Activated CD4-positive, alpha-beta T cell treated with anti-CD3 and anti-CD28 coated beads, Interleukin-2, amount 50 U/mL, for 4 hours (primary cell): ENCODE measurements at regions not wholly inside any gene's neighbourhood (a gene's known extent, or its start where the extent isn't known, plus 50 kb on each side); places are given as distances from the start of the nearest gene placed in this dataset.

Source experiments
- DNase-seq, 2 experiments: peaks; one replicate each; pipeline ENCODE4 v3.0.0-alpha.2; 2020

DNA sequence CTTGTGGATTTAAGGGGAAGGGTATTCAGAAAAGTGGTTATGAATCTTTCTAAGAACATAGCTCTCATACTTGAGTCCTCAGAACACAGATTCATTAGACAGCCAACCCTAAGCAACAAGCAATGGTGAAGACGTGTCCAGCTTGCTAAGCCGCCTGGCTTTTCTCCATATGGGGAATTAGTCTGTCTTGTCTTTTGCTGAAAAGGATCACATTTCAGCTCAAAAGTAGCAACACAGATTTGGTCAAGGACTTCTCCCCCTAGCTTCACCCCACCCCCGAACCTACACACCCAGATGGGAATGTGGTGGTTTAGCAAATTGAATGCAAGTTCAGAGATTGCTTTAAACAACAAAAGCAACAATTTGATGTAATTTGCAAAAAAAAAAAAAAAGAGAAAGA is 103.3 kb upstream of the RASGEF1B start:
- DNase-seq: no peak

DNA sequence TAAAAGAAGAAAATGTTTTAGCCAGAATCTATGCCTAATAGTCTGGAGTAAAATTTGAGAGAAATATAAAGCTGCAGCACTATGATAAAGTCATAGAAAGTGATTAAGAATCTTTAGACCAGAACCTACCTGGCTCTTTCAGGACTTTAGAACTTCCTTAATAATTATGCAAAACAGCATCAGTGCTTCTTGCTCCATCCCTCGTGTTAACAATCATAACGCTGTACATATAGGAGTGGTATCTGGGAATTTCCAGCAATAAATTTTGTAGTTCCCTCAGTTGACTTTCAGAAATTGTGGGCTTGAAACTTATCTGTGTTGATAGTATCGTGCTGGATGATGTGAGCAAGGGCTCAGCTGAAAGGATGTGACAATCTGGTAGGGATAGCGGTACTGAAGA is 102.1 kb upstream of the RASGEF1B start:
- no peak for DNase-seq

DNA sequence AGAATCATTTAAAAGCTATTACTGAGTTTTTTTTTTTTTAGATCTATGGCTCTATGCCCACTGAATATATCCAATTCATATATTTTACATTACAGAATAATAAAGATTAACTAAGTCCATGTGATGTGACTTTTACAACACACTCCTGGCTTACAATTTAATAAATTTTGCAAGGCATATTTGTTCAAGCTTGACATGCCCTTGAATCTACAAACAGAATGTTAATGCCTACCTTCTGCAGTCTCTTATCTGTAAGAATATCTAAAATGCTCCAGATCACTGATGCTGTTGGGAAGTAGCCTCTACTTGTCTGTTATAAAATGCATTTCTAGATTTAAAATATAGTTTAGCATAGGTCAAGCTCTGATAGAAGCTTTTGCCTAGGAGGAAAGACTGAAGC is 100.7 kb upstream of the RASGEF1B start:
- DNase-seq: no peak

DNA sequence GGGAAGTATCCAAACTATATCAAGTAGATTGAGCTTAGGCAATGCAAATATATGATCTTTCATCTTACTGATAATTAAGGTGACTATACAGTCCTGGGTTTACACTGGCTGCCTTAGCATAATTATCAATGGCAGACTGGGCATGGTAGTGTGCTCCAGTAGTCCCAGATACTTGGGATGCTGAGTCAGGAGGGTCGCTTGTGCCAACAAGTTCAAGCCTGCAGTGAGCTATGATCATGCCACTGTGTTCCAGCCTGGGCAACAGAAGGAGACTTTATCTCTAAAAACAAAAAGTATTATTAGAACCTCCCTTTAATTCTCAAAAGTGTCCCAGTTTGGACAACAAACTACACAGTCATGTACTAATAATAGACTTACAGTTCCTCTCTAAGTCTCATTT is 99.4 kb upstream of the RASGEF1B start:
- DNase-seq: no peak

DNA sequence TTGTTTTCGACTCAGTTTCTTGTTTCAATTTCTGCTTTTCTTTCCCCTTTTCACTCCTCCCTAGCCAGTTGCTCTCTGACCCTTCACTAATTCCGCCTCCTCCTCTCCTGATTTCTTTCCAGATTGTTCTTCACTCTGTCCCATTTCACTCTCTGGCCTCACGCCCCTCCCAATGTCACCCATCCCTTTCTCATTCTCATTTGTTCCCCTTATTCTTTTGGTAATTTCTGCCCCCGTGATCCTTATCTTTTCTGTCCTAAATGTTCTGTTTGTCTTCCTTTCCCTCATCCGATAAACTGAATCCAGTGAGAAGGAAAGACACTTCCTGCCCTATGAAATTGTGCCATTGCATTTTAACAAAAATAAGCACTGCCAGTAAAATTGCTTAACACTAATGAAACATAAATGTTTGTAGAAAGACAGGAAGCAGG is 94.5 kb upstream of the RASGEF1B start:
- no peak for DNase-seq

DNA sequence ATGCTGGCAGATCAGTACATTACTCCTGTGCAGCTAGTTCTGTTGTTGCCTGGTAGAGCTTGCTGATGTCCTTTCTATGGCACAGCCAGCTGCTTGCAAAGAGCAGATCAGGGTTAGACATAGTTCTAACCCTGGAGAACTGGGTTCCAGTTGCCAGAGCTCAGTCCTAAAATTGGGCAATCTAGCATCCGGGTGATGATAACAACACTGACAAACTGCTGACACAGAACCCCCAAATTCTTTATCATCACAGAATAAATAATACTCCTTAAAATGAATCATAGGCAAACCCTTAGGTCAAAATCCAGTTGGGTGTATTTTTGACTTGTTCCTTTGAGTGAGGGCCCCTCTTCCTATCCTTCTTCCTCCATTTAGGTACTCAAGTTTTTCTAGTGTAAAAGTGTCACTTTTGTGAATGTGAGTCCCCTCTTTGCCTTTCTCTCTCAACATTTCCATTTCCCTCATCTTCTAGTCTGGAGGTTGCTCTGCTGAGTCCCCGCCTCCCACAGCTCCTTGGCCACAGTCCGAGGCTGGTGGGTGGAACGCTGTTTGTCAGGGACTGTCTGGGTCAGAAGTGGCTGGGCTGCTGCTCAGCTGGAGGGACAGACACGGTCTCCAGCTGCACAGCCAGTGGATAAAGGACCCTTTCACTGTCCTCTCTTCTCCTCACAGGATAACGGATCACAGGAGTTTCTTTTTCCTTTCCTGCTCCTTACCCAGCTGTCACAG is 93.6 kb upstream of the RASGEF1B start:
- no peak for DNase-seq

DNA sequence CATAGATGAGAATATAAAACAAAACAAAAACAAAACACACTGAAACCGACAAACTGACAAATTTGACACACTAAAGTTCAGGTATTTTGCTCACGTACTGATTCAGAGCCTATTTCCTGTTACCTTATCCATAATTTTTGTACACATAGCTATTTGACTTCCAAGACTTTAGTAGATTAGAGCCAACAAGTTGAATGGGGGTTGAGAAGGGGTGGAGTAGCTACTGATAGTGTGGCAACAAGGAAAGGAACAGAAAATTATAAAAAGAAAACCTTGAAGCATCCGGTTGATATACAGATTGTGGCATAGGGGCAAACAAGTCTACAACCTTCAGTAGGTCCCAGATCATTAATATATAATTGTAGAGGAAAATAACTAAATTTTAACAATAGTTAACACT is 92.3 kb upstream of the RASGEF1B start:
- DNase-seq: no peak

DNA sequence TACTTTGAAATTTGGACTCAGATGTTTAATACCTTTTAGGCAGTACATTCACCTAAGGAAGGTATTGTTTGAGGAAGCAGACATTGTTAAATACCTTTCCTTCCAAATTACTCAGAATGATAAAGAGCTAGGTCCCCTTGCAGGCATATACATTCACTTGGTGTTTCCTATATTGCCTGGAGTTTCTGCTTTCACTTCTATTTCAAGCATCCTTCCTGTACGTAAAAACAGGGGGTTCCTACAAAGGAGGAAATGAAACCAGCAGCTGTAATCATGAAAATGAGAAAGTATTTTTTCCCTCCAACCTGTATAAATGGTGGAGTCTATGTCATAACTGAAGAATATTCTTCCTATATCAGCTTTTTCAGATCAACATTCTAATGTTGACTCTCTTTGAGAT is 90.4 kb upstream of the RASGEF1B start:
- DNase-seq: no peak

DNA sequence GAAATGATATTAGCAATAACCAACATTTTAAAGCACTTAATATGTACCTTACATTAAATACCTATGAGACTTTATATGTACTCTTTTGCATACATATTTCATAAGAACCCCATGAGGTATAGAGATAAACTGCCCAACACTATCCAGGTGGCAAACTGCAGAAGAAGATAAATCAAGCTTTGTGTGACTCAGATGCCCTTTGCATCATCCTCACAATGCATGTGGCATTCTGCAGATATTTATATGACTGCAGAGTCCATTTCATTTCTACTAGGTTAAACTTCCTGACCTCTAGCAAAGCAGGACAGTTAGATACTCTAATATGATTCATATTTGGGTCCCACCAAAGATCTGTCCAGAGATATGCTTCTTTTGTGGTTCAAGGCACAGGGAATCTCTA is 85.6 kb upstream of the RASGEF1B start:
- DNase-seq: no peak

DNA sequence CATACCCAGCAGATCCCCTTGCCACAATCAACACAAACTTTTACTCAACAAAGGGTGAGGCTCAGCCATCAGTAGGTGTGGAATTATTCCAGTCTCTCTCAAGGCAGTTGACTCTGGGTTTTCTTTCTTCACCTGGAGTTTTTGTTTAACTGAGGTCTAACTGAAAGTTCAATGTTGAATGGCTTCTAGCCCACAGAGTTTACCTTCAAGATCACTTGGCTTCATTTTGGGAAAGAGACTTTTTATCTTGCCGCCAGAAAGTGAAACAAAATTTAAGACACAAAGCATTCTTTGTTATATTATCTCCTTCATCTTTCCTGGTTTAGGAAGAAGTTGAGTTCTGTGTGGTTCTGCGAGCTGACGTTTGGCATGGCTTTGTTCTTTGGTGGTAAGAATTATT is 83.8 kb upstream of the RASGEF1B start:
- DNase-seq: no peak

DNA sequence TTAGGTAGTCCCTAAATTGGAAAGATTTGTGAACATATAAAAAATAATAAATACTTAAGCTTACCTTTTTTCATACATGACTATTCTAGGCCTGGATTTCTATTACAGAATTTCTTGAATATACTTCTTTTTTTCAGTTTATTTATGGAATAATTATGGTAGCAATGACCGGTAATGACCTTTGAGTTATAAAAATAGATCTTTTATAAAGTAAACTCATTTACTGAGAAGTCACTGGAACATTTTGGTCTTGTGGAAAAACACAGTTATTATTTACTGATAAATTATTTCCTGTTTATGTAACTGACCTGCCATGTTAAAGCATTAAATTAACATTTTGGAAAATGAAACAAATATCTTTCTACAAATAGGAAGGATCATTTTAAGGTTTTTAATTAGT is 80.4 kb upstream of the RASGEF1B start:
- DNase-seq: no peak

DNA sequence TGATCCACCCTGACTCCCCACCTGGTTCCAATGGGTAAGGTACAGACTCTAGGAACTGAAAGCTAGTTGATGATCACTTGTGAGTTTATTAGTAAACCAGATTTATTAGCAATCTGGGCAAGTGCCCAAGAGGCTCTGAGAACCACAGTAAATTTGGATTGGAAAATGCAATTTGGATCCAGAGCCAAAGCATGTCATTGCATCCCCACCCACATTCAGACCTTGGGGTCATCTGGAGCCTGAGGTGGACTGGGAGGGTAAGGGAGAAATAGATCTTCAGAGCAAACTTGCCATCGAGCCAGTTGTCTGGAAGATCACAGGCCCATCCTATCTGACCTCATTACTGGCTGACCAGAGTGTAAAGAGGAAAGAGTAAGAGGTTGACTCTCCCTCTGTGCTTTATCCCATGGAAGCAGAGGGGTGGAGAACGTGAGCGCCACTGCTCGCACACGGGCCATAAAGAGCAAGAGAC is 78.7 kb upstream of the RASGEF1B start:
- DNase-seq: no peak

DNA sequence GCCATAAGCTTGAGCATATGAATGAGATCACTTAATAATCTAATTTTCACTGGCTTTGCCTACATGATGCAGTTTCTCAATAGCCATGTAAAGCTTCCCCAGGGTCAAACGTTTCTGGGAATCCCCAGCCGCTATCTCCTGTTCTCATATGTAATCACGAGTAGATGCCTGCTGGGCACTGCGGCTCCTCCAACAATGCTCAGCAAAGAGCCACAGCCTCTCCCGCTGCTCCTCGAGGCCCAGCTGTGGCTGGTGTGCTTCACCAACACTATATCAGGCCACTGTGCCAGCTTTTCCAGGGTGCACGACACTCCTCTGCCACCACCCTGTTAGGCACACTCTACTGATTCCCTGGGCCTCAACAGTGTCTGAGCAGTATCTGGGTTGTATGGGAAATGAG is 78.3 kb upstream of the RASGEF1B start:
- no peak for DNase-seq

DNA sequence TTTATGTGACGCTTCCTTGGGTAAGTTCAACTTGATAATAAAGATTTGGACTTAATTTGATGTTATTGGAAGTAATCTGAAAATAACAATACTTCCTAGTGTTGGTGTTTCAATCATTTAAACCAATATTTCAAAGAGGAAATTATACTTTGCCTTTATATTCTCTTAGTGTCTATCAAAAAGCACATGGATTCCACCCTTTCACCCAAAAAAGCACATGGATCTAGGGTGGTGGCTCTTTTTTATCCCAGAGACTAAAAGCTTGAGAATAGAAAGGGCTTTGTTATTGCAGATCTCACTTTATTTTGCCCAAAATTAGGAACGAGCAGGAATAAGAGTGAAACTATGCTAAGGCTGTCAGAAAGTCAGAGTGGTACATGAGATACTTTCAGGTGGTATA is 75.1 kb upstream of the RASGEF1B start:
- DNase-seq: no peak

DNA sequence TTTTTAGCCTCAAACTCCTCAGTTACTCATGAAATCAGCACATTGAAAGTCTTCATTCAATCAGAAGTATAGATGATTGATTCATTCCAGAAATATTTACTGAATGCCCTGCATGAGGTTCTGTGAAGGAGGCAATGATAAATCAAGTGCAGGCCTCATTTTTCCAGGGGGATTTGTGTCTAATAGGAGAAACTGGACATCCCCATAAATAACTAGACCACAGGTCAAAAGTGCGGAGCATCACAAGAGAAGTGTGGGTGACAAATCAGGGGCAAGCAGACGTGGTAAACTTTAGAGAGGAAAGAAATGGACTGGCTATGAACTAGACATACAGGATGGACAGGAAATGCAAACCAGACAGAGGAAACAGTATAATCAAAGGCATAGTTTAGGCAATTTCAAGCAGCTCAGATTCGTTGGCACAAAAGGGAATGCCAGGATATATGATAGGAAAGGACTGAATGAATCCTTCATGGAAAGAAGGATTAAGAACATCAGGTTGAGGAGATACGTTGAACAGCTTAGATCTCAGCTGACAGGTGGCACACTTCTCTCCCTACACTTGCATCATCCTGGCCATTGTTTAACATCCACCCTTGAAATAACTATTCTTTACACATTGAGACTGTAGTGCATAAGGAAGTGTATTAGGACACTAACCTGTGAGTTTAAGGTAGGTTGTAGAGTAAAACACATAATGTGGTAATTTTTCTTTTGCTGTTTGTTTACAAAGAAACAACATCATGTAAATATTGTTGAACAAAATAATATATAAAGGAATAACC is 69.6 kb upstream of the RASGEF1B start:
- DNase-seq: no peak

DNA sequence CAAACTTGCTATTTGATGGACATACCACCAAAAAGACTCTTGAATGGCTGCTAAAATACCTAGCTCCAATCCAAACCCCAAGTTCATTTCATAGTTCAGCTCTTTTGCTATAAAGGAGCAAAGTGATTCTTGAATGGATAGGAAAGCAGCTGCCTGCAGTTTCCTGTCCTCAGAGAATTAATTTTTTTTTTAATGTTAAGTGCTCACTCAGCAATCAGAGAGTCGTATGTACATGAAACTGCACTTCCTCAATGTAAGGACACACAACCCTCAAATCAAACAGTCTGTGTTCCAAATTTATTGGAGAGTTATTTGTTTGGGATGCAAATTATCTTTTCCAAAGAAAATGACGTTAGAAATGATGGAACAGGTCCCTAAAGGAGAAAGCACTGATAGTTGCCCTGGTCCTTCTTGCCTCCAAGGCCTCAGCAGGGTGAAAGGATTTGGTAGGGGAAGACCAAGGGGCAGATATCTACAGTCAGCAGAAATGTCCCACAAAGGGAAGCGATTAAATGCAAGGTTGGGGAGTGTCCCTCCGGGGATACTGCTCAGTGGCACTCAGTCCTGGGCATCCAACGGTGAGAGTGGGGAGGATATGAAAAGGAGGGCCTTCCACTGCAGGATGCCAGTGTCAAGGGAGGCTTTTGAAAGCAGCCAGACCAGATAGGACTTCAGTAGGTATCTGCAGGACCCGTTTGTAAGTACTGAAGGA is 67.2 kb upstream of the RASGEF1B start:
- DNase-seq: no peak

DNA sequence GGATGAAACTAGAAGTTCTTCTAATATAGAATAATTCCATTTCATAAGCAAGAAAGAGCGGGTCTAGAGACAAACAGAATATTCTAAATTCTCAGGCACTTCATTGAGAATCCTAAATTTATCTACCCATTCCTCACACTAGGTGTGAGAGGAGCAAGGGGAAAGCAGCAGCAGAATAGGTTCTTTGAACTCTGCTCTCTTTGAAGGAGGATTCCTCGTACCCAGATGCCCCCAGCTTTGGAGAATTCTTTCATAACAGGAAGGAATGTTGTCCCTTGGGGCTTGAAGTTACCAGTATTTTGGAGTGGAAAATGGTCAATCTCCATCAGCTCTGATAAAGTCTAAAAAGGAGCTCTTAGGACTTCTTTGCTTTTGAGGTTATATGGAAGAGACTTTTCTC is 59.7 kb upstream of the RASGEF1B start:
- DNase-seq: no peak

DNA sequence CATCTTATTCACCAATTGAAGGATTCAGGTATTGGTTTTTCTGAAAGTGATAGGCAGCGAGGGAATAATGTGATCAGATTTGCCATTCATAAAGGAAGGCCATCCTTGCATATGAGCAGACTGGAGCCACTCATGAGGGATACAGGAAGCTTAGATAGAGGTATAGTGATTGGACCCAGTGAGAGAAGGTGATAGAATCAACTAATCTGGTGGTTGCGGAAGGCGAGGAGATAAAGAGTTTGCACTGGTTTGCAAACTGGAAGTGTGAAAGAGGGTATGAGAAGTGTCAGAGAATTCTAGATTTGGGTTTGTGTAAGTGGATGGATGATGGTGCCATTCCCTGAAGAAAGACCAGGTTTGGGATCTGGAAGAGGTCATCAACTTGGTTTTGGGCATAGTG is 57.3 kb upstream of the RASGEF1B start:
- no peak for DNase-seq

DNA sequence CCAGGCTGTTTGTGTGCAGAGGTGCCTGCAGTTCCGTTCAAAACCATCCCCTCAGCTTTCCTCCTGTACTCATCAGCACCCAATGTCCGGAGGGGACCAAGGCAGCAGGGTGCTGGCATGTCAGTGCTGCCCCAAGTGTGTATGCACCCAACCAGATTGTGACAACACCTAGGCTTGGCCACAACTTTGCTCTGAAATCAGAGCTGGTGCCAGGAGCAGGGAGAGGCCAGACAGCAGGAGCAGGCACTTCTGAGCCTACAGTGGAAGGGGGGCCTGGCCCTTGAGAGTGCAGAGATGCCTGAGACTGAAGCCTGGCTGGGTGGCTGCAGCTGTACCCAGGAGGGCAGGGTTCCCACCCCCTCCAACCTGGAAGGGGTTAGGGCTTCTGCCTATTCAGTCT is 56.5 kb upstream of the RASGEF1B start:
- DNase-seq: no peak

DNA sequence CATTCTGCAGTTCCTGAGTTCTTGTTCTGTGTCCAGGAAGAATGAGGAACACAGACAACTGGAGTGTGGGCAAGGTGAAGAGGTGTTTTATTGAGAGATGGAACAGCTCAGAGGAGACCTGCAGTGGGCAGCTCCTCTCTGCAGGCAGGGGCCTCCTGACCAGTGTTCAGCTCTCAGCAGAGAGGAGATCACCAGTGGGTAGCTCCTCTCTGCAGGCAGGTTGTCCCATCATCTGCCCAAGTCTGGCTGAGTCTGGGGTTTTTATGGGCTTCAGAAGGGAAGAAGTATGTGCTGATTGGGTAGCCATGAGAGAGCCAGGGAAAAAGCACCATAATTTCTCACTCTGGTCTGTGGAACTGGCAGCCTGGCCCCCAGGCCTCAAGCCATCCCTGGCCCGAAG is 56.0 kb upstream of the RASGEF1B start:
- no peak for DNase-seq

DNA sequence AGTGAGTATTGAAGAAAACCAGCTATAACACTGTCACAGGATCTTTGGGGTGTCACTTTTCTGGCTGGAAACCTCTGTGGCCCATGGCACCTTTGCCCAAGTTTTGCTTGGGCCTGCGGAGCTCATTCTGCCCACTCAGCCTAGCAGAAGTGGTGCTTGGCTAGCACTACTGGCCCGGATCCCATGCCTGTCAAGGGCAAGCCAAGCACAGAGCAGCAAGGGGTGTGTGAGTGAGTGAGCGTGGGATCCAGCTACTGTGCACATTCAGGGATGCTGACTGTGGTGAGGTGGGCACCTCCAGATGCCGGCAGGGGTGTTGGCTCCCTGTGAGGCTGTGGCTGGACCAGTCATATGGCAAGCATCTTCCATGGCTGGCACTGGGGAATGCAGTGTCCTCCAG is 55.4 kb upstream of the RASGEF1B start:
- no peak for DNase-seq

DNA sequence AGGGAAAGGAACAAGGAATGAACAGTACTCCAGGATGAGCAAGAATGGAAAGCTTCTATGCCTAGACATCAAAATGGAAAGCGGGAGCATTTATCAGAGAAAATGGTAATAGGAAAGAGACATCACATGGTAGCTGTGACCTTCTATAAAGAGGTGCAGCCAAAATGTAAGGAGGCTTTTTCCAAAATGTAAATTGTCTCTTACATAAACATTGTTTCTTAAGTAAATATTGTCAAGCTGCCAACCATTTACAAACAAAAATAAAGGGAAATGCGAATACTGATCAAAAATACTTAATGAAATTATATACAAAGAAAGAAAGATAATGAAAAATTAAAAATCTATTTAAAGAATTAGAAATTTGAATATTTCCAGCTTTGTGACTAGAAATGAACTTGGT is 55.0 kb upstream of the RASGEF1B start:
- DNase-seq: no peak

DNA sequence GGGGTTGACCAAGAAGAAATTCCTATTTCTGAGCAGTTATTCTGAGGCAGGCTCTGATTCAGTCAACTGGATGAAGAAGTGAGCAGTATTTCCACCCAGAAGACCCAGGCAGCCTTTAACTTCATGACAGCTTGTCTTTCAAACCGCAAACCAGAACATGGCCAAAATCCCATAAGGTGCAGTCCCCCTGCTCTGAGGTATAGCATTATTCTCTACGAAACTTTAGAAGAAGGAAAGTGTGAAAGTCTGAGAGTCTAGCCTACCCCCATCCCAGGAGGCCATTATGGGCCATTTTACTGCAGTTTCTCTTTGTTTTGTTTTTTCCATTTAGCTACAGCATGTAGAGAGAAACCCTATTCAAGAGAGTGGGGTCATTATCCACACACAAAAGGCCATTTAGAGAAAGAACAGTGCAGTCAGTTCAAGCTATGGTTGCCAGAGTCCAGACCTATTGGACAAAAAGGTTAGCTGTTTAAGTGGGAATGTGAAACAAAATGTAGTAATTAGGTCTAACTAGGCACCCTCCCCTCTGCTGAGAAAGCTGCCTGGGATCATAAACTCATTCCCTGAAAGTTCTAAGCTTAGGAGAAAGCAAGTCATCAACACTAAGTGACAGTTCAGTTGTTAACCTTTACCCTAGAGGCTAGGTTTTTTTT is 52.1 kb upstream of the RASGEF1B start:
- DNase-seq: no peak
